ENCODE measurements at regions not wholly inside any gene's neighbourhood (a gene's known extent, or its start where the extent isn't known, plus 50 kb on each side); places are given as distances from the start of the nearest gene placed in this dataset.

GRCh38 chr4:41878991-41879491, 56.2 kb upstream of the TMEM33 start:
- TF ChIP-seq, protein P1, sequence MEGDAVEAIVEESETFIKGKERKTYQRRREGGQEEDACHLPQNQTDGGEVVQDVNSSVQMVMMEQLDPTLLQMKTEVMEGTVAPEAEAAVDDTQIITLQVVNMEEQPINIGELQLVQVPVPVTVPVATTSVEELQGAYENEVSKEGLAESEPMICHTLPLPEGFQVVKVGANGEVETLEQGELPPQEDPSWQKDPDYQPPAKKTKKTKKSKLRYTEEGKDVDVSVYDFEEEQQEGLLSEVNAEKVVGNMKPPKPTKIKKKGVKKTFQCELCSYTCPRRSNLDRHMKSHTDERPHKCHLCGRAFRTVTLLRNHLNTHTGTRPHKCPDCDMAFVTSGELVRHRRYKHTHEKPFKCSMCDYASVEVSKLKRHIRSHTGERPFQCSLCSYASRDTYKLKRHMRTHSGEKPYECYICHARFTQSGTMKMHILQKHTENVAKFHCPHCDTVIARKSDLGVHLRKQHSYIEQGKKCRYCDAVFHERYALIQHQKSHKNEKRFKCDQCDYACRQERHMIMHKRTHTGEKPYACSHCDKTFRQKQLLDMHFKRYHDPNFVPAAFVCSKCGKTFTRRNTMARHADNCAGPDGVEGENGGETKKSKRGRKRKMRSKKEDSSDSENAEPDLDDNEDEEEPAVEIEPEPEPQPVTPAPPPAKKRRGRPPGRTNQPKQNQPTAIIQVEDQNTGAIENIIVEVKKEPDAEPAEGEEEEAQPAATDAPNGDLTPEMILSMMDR (IDR thresholded peaks at IDR 0.05) = no peak
- no peak overlapping the region for H3K27ac ChIP-seq

DNA sequence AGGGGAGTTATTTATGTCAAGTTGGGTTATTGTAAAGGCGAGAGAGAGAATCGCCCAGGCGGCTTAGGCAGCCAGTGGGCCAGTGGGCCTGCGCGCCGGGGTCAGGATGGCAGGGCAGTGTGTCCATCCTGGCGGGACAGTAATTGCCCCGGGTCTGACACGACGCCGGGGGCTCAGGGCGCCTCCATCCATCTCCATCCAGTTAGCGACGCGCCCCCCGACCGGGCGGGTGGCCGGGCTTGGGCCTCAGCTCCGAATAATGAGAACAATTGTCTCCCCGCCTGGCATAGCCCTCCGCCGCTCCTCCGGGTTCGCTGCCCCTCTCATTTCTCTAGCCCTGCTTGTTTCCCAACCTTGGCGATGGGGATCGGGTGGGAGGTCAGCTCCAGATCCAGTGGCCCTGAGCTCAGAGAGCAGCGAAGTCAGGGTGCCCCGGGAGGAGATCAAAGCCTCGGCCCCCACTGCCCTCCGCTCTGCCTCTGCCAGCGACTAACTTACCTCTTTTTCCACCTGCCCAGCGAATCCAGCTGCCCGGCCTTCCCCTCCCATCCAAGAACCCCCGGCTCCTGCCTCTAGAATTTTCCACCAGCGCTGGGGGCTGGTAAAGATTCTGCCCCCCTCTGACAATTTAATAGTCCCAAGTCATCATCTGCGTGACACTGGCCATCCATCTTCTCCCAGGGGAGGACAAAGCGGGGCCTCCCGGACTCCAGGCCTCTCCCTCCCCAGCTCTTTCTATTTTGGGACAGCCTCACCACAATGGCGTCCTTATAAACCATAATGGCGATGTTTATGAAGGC, 56.9 kb upstream of the TMEM33 start:
- H3K27ac ChIP-seq = no peak overlapping the region
- TF ChIP-seq, protein P1 (IDR thresholded peaks at IDR 0.05) = no peak
- TF ChIP-seq ZFX (IDR thresholded peaks at IDR 0.05; ENCODE audit: borderline replicate concordance) = no peak

DNA sequence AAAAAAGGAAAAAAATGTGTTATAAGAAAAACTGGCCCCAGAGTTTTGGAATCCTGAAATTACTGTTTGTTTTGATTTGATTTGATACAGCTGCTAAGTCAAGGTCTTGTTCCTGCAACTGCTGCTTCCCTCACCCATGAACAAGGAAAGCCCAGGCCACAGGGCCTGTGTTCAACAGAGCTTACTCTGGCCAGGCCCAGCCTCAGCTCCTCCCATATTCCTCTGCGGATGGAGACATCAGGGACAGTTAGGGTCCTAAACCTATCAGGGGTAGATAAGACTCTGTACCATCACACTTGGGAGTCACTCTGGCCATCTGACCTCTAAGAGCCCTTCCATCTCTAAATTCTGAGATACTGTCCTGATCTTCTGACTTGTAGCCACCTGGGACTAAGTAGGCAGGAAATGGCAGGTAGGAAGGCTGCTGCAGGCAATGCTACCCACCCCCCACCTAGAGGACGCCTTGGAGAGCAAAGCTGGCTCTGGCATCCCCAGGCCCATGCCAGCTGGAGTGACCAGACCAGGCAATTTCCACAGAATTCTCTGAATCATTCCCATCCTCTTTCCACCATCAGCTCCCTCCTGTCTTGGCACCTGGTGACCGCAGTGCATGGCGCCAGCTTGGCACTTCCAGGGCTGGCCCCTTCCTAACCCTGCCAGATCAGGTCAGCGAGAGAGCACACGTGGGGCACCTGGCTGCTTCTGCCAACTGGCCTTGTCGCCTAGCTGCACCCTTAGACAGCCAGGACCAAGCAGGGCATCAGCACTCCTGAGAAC, 58.0 kb upstream of the TMEM33 start:
- no peak overlapping the region for H3K27ac ChIP-seq
- TF ChIP-seq ZFX (IDR thresholded peaks at IDR 0.05; ENCODE audit: borderline replicate concordance) = no peak
- TF ChIP-seq, protein P1 (IDR thresholded peaks at IDR 0.05) = no peak

- H3K27ac ChIP-seq = no peak overlapping the region
- no peak for TF ChIP-seq ZFX (IDR thresholded peaks at IDR 0.05; ENCODE audit: borderline replicate concordance)
- TF ChIP-seq, protein P1 (IDR thresholded peaks at IDR 0.05) = no peak
Observed at GRCh38 chr4:41874873-41875272, 60.4 kb upstream of the TMEM33 start.

GRCh38 chr4:41874398-41874797, 60.8 kb upstream of the TMEM33 start:
- no peak overlapping the region for H3K27ac ChIP-seq
- TF ChIP-seq, protein P1 (IDR thresholded peaks at IDR 0.05) = no peak
- TF ChIP-seq ZFX (IDR thresholded peaks at IDR 0.05; ENCODE audit: borderline replicate concordance) = no peak

GRCh38 chr4:41873380-41874295, 61.6 kb upstream of the TMEM33 start:
- H3K27ac ChIP-seq = no peak overlapping the region
- TF ChIP-seq ZFX (IDR thresholded peaks at IDR 0.05; ENCODE audit: borderline replicate concordance) = no peak
- TF ChIP-seq, protein P1 (IDR thresholded peaks at IDR 0.05) = no peak

All from 22Rv1 (cell line).